ENCODE measurements at regions not wholly inside any gene's neighbourhood (a gene's known extent, or its start where the extent isn't known, plus 50 kb on each side); places are given as distances from the start of the nearest gene placed in this dataset.
"Not testable (repeated sequence)": the region's sequence is repeated elsewhere in the genome, so short reads cannot be mapped to it uniquely, and the experiment has no call there.

DNA sequence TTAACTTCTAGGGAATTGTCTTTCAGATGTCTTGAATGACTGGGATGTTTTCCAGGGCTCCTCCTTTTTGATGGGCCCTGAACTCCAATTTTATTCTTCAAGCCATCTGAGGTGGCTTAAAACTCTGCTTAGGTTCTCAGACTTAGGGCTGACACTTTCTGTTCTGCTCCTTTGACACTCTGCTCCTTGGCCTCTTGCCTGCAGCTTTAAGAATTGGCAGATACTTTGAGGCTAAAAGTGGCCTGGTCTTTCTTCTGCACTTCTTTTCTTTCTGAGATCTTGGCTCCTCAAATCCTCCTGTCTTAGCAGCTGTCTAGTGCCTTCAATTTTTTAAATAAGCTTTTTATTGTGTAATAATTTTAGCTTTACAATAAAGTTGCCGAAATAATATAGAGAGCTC, 294.6 kb downstream of the RPS6KC1 start:
- Histone ChIP-seq H3K27me3 (no peaks in the 10 kb centered on the region), H3K36me3 (replicated peaks; ENCODE audit: insufficient read depth, low read depth) (no peaks in the 10 kb centered on the region), H3K79me2 (no peaks in the 10 kb centered on the region), H2AFZ (no peak overlapping the region), H3K4me2 (no peak overlapping the region), H4K20me1 (ENCODE audit: insufficient read depth, poor library complexity, severe bottlenecking) (no peaks in the 10 kb centered on the region), H3K9me2 (replicated peaks; ENCODE audit: insufficient read depth) (no peaks in the 10 kb centered on the region), H3K9me3 (ENCODE audit: low read depth) (no peaks in the 10 kb centered on the region), H3K27ac (no peak overlapping the region), H3K4me1 (ENCODE audit: insufficient read depth) (no peaks in the 10 kb centered on the region), H3K4me3 (no peak overlapping the region)
- 100% methylated on average over 1 of the region's 1 CpG for WGBS (ENCODE audit: low lambda C conversion rate, missing lambda C conversion rate)
- TF ChIP-seq EZH2phosphoT487 (IDR thresholded peaks at IDR 0.05; ENCODE audit: low read depth, severe bottlenecking, unreplicated experiment) (no peak), EZH2 (IDR thresholded peaks at IDR 0.05; ENCODE audit: borderline replicate concordance) (no peak)
- TF ChIP-seq, protein P1, sequence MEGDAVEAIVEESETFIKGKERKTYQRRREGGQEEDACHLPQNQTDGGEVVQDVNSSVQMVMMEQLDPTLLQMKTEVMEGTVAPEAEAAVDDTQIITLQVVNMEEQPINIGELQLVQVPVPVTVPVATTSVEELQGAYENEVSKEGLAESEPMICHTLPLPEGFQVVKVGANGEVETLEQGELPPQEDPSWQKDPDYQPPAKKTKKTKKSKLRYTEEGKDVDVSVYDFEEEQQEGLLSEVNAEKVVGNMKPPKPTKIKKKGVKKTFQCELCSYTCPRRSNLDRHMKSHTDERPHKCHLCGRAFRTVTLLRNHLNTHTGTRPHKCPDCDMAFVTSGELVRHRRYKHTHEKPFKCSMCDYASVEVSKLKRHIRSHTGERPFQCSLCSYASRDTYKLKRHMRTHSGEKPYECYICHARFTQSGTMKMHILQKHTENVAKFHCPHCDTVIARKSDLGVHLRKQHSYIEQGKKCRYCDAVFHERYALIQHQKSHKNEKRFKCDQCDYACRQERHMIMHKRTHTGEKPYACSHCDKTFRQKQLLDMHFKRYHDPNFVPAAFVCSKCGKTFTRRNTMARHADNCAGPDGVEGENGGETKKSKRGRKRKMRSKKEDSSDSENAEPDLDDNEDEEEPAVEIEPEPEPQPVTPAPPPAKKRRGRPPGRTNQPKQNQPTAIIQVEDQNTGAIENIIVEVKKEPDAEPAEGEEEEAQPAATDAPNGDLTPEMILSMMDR (IDR thresholded peaks at IDR 0.05; ENCODE audit: poor library complexity) = no peak
- DNase-seq (ENCODE audit: low spot score) = no peak

DNA sequence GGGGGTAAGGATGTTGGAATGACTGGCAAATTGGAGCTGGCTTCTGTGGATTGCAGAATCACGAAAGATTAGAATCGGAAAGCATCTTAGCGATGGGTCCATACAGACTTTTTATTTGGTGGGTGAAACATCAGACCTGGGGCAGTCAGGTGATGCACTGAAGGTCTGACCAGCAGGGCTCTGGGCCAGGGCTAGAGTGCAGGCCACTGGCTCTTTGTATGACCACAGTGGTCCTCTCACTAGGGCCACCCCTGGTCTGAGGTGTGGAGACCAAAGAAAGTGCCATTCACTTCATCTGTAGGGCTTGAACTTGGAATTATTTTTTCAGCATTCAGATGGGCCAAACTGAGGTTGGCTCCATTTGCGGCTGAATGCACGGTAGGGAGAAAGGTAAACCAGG, 306.4 kb downstream of the RPS6KC1 start:
- Histone ChIP-seq H3K4me2 (no peak overlapping the region), H2AFZ (no peak overlapping the region), H3K4me3 (no peak overlapping the region), H3K4me1 (ENCODE audit: insufficient read depth) (no peaks in the 10 kb centered on the region), H3K27me3 (no peaks in the 10 kb centered on the region), H3K9me2 (replicated peaks; ENCODE audit: insufficient read depth) (no peaks in the 10 kb centered on the region), H3K9me3 (ENCODE audit: low read depth) (no peaks in the 10 kb centered on the region), H4K20me1 (ENCODE audit: insufficient read depth, poor library complexity, severe bottlenecking) (no peaks in the 10 kb centered on the region), H3K27ac (no peak overlapping the region), H3K79me2 (no peaks in the 10 kb centered on the region), H3K36me3 (replicated peaks; ENCODE audit: insufficient read depth, low read depth) (no peaks in the 10 kb centered on the region)
- DNase-seq (ENCODE audit: low spot score) = no peak
- TF ChIP-seq, protein P1 (IDR thresholded peaks at IDR 0.05; ENCODE audit: poor library complexity) = no peak
- TF ChIP-seq EZH2phosphoT487 (IDR thresholded peaks at IDR 0.05; ENCODE audit: low read depth, severe bottlenecking, unreplicated experiment) (no peak), EZH2 (IDR thresholded peaks at IDR 0.05; ENCODE audit: borderline replicate concordance) (no peak)
- WGBS (ENCODE audit: low lambda C conversion rate, missing lambda C conversion rate) = 93% methylated on average over 5 of the region's 5 CpGs

DNA sequence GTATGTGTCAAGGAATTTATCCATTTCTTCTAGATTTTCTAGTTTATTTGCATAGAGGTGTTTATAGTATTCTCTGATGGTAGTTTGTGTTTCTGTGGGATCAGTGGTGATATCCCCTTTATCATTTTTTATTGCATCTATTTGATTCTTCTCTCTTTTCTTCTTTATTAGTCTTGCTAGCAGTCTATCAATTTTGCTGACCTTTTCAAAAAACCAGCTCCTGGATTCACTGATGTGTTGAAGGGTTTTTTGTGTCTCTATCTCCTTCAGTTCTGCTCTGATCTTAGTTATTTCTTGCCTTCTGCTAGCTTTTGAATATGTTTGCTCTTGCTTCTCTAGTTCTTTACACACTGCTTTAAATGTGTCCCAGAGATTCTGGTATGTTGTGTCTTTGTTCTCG, 307.3 kb downstream of the RPS6KC1 start:
- H3K27ac ChIP-seq; H3K27me3 ChIP-seq; H3K4me3 ChIP-seq; H3K79me2 ChIP-seq; H3K4me2 ChIP-seq; H3K9me3 ChIP-seq (ENCODE audit: low read depth); DNase-seq (ENCODE audit: low spot score); H4K20me1 ChIP-seq (ENCODE audit: insufficient read depth, poor library complexity, severe bottlenecking); H3K9me2 ChIP-seq (replicated peaks; ENCODE audit: insufficient read depth); H3K36me3 ChIP-seq (replicated peaks; ENCODE audit: insufficient read depth, low read depth); H2AFZ ChIP-seq; H3K4me1 ChIP-seq (ENCODE audit: insufficient read depth): not testable (repeated sequence)
- WGBS (ENCODE audit: low lambda C conversion rate, missing lambda C conversion rate) = 93% methylated on average over 1 of the region's 1 CpG

DNA sequence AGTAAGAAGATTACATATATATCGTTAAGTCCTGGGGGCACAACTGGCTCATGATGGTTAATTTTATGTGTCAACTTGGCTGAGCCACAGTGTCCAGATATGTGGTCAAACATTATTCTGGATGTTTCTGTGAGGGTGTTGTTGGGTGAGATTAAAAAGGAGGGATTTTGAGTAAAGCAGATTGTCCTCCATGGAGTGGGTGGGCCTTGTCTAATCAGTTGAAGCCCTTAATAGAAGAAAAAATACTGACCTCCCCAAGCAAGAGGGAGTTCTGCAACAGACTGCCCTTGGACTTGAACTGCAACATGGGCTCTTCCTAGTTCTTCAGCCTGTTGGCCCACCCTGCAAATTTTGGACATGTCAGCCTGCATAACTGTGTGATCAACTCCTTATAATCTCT, 311.6 kb downstream of the RPS6KC1 start:
- H3K4me2 ChIP-seq = no peak overlapping the region
- no peak overlapping the region for H3K4me3 ChIP-seq
- H3K79me2 ChIP-seq = no peaks in the 10 kb centered on the region
- H3K9me2 ChIP-seq (replicated peaks; ENCODE audit: insufficient read depth) = no peaks in the 10 kb centered on the region
- no peaks in the 10 kb centered on the region for H4K20me1 ChIP-seq (ENCODE audit: insufficient read depth, poor library complexity, severe bottlenecking)
- WGBS (ENCODE audit: low lambda C conversion rate, missing lambda C conversion rate) = 93% methylated on average over 1 of the region's 1 CpG
- no peak for DNase-seq (ENCODE audit: low spot score)
- no peaks in the 10 kb centered on the region for H3K9me3 ChIP-seq (ENCODE audit: low read depth)
- H3K27ac ChIP-seq = no peak overlapping the region
- H3K4me1 ChIP-seq (ENCODE audit: insufficient read depth) = no peaks in the 10 kb centered on the region
- H2AFZ ChIP-seq = no peak overlapping the region
- TF ChIP-seq EZH2phosphoT487 (IDR thresholded peaks at IDR 0.05; ENCODE audit: low read depth, severe bottlenecking, unreplicated experiment) (no peak), EZH2 (IDR thresholded peaks at IDR 0.05; ENCODE audit: borderline replicate concordance) (no peak)
- TF ChIP-seq, protein P1 (IDR thresholded peaks at IDR 0.05; ENCODE audit: poor library complexity) = no peak
- H3K36me3 ChIP-seq (replicated peaks; ENCODE audit: insufficient read depth, low read depth) = no peaks in the 10 kb centered on the region
- H3K27me3 ChIP-seq = no peaks in the 10 kb centered on the region

Measured in hepatocyte (in vitro differentiated cells).